ENCODE measurements at regions not wholly inside any gene's neighbourhood (a gene's known extent, or its start where the extent isn't known, plus 50 kb on each side); places are given as distances from the start of the nearest gene placed in this dataset.

DNA sequence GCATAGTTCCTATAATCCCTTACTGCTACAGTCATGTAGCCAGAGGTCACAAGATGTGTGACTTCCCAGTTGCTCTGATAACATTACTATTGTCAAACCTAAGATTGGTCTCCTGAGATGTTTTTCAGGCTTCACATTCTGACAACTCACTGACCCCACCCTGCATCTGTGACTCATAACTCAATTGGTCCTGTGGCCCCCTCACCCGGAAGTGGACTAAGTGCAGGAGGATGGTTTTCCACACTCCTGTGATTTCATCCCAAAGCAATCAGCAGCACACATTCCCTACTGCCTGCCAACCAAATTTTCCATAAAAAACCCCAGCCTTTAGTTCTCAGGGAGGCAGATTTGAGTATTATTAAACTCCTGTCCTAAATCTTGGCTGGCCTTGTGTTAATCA is 564.9 kb upstream of the ZNF385D start:
- H3K9me3 ChIP-seq (ENCODE audit: low read depth, low read length), result no peaks in the 10 kb centered on the region
- no peak for DNase-seq (ENCODE audit: insufficient read length, low spot score, missing footprints)
- TF ChIP-seq CTCF (IDR thresholded peaks at IDR 0.05; ENCODE audit: extremely low read depth, low read depth, low read length), result no peak
- H3K79me2 ChIP-seq (ENCODE audit: insufficient read depth, low read length), result no peaks in the 10 kb centered on the region
- no peak overlapping the region for H3K4me3 ChIP-seq (ENCODE audit: insufficient read depth, low read length)
- H3K27me3 ChIP-seq (ENCODE audit: insufficient read depth, low read length), result no peaks in the 10 kb centered on the region
- H3K27ac ChIP-seq (ENCODE audit: low read depth, low read length), result no peak overlapping the region
- H3K36me3 ChIP-seq (ENCODE audit: insufficient read depth, low read length), result no peaks in the 10 kb centered on the region
- H2AFZ ChIP-seq (ENCODE audit: low read length), result no peak overlapping the region
- no peaks in the 10 kb centered on the region for H4K20me1 ChIP-seq (ENCODE audit: insufficient read depth, low read length)
- no peak overlapping the region for H3K4me2 ChIP-seq (ENCODE audit: insufficient read depth, low read length)
- no peaks in the 10 kb centered on the region for H3K4me1 ChIP-seq (ENCODE audit: insufficient read depth, low read length)

GRCh38 chr3:22318325-22318724 is 567.3 kb upstream of the ZNF385D start:
- H3K4me2 ChIP-seq (ENCODE audit: insufficient read depth, low read length), result no peak overlapping the region
- H3K4me1 ChIP-seq (ENCODE audit: insufficient read depth, low read length), result no peaks in the 10 kb centered on the region
- no peaks in the 10 kb centered on the region for H3K27me3 ChIP-seq (ENCODE audit: insufficient read depth, low read length)
- H3K27ac ChIP-seq (ENCODE audit: low read depth, low read length), result no peak overlapping the region
- H4K20me1 ChIP-seq (ENCODE audit: insufficient read depth, low read length), result no peaks in the 10 kb centered on the region
- H3K79me2 ChIP-seq (ENCODE audit: insufficient read depth, low read length), result no peaks in the 10 kb centered on the region
- H2AFZ ChIP-seq (ENCODE audit: low read length), result no peak overlapping the region
- DNase-seq (ENCODE audit: insufficient read length, low spot score, missing footprints), result no peak
- TF ChIP-seq CTCF (IDR thresholded peaks at IDR 0.05; ENCODE audit: extremely low read depth, low read depth, low read length), result no peak
- H3K4me3 ChIP-seq (ENCODE audit: insufficient read depth, low read length), result no peak overlapping the region
- no peaks in the 10 kb centered on the region for H3K9me3 ChIP-seq (ENCODE audit: low read depth, low read length)
- H3K36me3 ChIP-seq (ENCODE audit: insufficient read depth, low read length), result no peaks in the 10 kb centered on the region

- H3K27ac ChIP-seq (ENCODE audit: low read depth, low read length), result no peak overlapping the region
- H3K4me1 ChIP-seq (ENCODE audit: insufficient read depth, low read length), result no peaks in the 10 kb centered on the region
- no peak for TF ChIP-seq CTCF (IDR thresholded peaks at IDR 0.05; ENCODE audit: extremely low read depth, low read depth, low read length)
- H3K27me3 ChIP-seq (ENCODE audit: insufficient read depth, low read length), result no peaks in the 10 kb centered on the region
- no peak overlapping the region for H2AFZ ChIP-seq (ENCODE audit: low read length)
- DNase-seq (ENCODE audit: insufficient read length, low spot score, missing footprints), result no peak
- H3K79me2 ChIP-seq (ENCODE audit: insufficient read depth, low read length), result no peaks in the 10 kb centered on the region
- H4K20me1 ChIP-seq (ENCODE audit: insufficient read depth, low read length), result no peaks in the 10 kb centered on the region
- H3K9me3 ChIP-seq (ENCODE audit: low read depth, low read length), result no peaks in the 10 kb centered on the region
- H3K36me3 ChIP-seq (ENCODE audit: insufficient read depth, low read length), result no peaks in the 10 kb centered on the region
- H3K4me3 ChIP-seq (ENCODE audit: insufficient read depth, low read length), result no peak overlapping the region
- no peak overlapping the region for H3K4me2 ChIP-seq (ENCODE audit: insufficient read depth, low read length)
Observed at GRCh38 chr3:22319446-22319845, 568.4 kb upstream of the ZNF385D start.

- H3K4me2 ChIP-seq (ENCODE audit: insufficient read depth, low read length), result no peak overlapping the region
- no peaks in the 10 kb centered on the region for H3K79me2 ChIP-seq (ENCODE audit: insufficient read depth, low read length)
- H3K4me3 ChIP-seq (ENCODE audit: insufficient read depth, low read length), result no peak overlapping the region
- no peaks in the 10 kb centered on the region for H4K20me1 ChIP-seq (ENCODE audit: insufficient read depth, low read length)
- H3K4me1 ChIP-seq (ENCODE audit: insufficient read depth, low read length), result no peaks in the 10 kb centered on the region
- H3K9me3 ChIP-seq (ENCODE audit: low read depth, low read length), result no peaks in the 10 kb centered on the region
- H3K27ac ChIP-seq (ENCODE audit: low read depth, low read length), result no peak overlapping the region
- TF ChIP-seq CTCF (IDR thresholded peaks at IDR 0.05; ENCODE audit: extremely low read depth, low read depth, low read length), result no peak
- no peaks in the 10 kb centered on the region for H3K36me3 ChIP-seq (ENCODE audit: insufficient read depth, low read length)
- no peak overlapping the region for H2AFZ ChIP-seq (ENCODE audit: low read length)
- DNase-seq (ENCODE audit: insufficient read length, low spot score, missing footprints), result no peak
- H3K27me3 ChIP-seq (ENCODE audit: insufficient read depth, low read length), result no peaks in the 10 kb centered on the region
Observed at GRCh38 chr3:22322861-22323260, 571.9 kb upstream of the ZNF385D start.
